Trophoblast cell (in vitro differentiated cells and primary cell): ENCODE measurements at regions not wholly inside any gene's neighbourhood (a gene's known extent, or its start where the extent isn't known, plus 50 kb on each side); places are given as distances from the start of the nearest gene placed in this dataset.

Source experiments
- DNase-seq, 2 donors: peaks; one replicate each; pipeline ENCODE4 v3.0.0-alpha.2; 2016
- H2AFZ ChIP-seq: 2 replicates; pipeline ENCODE4 v1.6.1; 2013; ENCODE audit warnings: low read length, moderate library complexity, mild to moderate bottlenecking; ENCODE audit not compliant: insufficient read depth, poor library complexity
- H2AK5ac ChIP-seq: 2 replicates; pipeline ENCODE4 v1.6.1; 2013; ENCODE audit warnings: mild to moderate bottlenecking, low read length
- H2BK120ac ChIP-seq: 2 replicates; pipeline ENCODE4 v1.6.1; 2013; ENCODE audit warnings: low read length, mild to moderate bottlenecking, moderate library complexity; ENCODE audit not compliant: insufficient read depth, poor library complexity
- H2BK12ac ChIP-seq: 2 replicates; pipeline ENCODE4 v1.6.1; 2013; ENCODE audit warnings: mild to moderate bottlenecking, low read length, moderate library complexity
- H2BK5ac ChIP-seq: 2 replicates; pipeline ENCODE4 v1.6.1; 2013; ENCODE audit warnings: low read length, low read depth, moderate library complexity, mild to moderate bottlenecking; ENCODE audit not compliant: poor library complexity
- H3K14ac ChIP-seq: 2 replicates; pipeline ENCODE4 v1.6.1; 2013; ENCODE audit warnings: mild to moderate bottlenecking, low read length
- H3K18ac ChIP-seq: 2 replicates; pipeline ENCODE4 v1.6.1; 2013; ENCODE audit warnings: mild to moderate bottlenecking, low read length
- H3K23ac ChIP-seq: 2 replicates; pipeline ENCODE4 v1.6.1; 2013; ENCODE audit warnings: low read length
- H3K27ac ChIP-seq: 2 replicates; pipeline ENCODE4 v1.5.1; 2013; ENCODE audit warnings: low read depth, mild to moderate bottlenecking, inconsistent platforms, low read length, moderate library complexity
- H3K27me3 ChIP-seq: 2 replicates; pipeline ENCODE4 v1.6.1; 2013; ENCODE audit warnings: inconsistent platforms, mild to moderate bottlenecking, low read length, moderate library complexity; ENCODE audit not compliant: insufficient read depth
- H3K36me3 ChIP-seq, 2 experiments: 1 replicate in 1 of 2; 2 replicates in 1 of 2; pipeline ENCODE4 v1.6.1; 2013; ENCODE audit warnings: low read length in 2 of 2, mild to moderate bottlenecking in 2 of 2, moderate library complexity in 1 of 2; ENCODE audit not compliant: insufficient read depth in 2 of 2, control insufficient read depth in 1 of 2
- H3K4ac ChIP-seq: 2 replicates; pipeline ENCODE4 v1.6.1; 2013; ENCODE audit warnings: low read depth, mild to moderate bottlenecking, low read length, moderate library complexity
- H3K4me1 ChIP-seq, 2 experiments: 1 replicate in 1 of 2; 2 replicates in 1 of 2; pipeline ENCODE4 v1.6.1; 2013; ENCODE audit warnings: low read length in 2 of 2, mild to moderate bottlenecking in 2 of 2, moderate library complexity in 1 of 2; ENCODE audit not compliant: insufficient read depth in 2 of 2, control insufficient read depth in 1 of 2
- H3K4me2 ChIP-seq: 2 replicates; pipeline ENCODE4 v1.6.1; 2013; ENCODE audit warnings: inconsistent platforms, mild to moderate bottlenecking, low read length, moderate library complexity
- H3K4me3 ChIP-seq: 2 replicates; pipeline ENCODE4 v1.5.1; 2013; ENCODE audit warnings: mild to moderate bottlenecking, low read depth, low read length, inconsistent platforms
- H3K79me1 ChIP-seq: one replicate; pipeline ENCODE4 v1.6.1; 2013; ENCODE audit warnings: low read length
- H3K79me2 ChIP-seq: 2 replicates; pipeline ENCODE4 v1.6.1; 2013; ENCODE audit warnings: low read length, mild to moderate bottlenecking; ENCODE audit not compliant: control insufficient read depth, insufficient read depth, poor library complexity
- H3K9ac ChIP-seq: 2 replicates; pipeline ENCODE4 v1.6.1; 2013; ENCODE audit warnings: mild to moderate bottlenecking, low read length
- H3K9me3 ChIP-seq: 2 replicates; pipeline ENCODE4 v1.6.1; 2013; ENCODE audit warnings: low read depth, mild to moderate bottlenecking, control low read depth, inconsistent platforms, low read length; ENCODE audit not compliant: insufficient read depth
- H4K12ac ChIP-seq: 2 replicates; pipeline ENCODE4 v1.6.1; 2013; ENCODE audit warnings: low read depth, mild to moderate bottlenecking, low read length, moderate library complexity
- H4K8ac ChIP-seq: 2 replicates; pipeline ENCODE4 v1.6.1; 2013; ENCODE audit warnings: low read depth, mild to moderate bottlenecking, low read length, moderate library complexity
- H4K91ac ChIP-seq: one replicate; pipeline ENCODE4 v1.6.1; 2013; ENCODE audit warnings: low read depth, mild to moderate bottlenecking, low read length, moderate library complexity
- WGBS: extraction: QIAGEN DNeasy Blood & Tissue Kit; methylation state at CpG from one replicate; pipeline ENCODE4 v1.1.7; 2013; ENCODE audit warnings: missing lambda C conversion rate; ENCODE audit not compliant: insufficient read length, insufficient coverage; ENCODE audit errors: extremely low coverage; 5-methylcytosine and 5-hydroxymethylcytosine counted together

- no peak overlapping the region for H2BK120ac ChIP-seq
- no peak overlapping the region for H4K12ac ChIP-seq
- no peak overlapping the region for H3K14ac ChIP-seq
- no peak overlapping the region for H3K4ac ChIP-seq
- no peak overlapping the region for H3K27ac ChIP-seq
- H3K4me1 ChIP-seq: peaks cover 7 to 9% of the 10 kb centered on the region in 2 experiments
- H3K4me3 ChIP-seq: no peak overlapping the region
- no peak overlapping the region for H2AFZ ChIP-seq
- no peak overlapping the region for H4K91ac ChIP-seq
- peaks cover 2% of the 10 kb centered on the region for H3K79me1 ChIP-seq
- no peak overlapping the region for H3K4me2 ChIP-seq
- no CpG with 5 or more reads among the region's 14 CpGs for WGBS
- no peaks in the 10 kb centered on the region for H3K79me2 ChIP-seq
- H3K27me3 ChIP-seq: no peaks in the 10 kb centered on the region
- peak in 1 of 2 donors; percentile 43 for DNase-seq
- no peak overlapping the region for H2BK12ac ChIP-seq
- peaks cover 1% of the 10 kb centered on the region for H3K9me3 ChIP-seq
- H3K9ac ChIP-seq: no peak overlapping the region
- no peaks in the 10 kb centered on the region for H3K36me3 ChIP-seq
- no peak overlapping the region for H2BK5ac ChIP-seq
- no peak overlapping the region for H4K8ac ChIP-seq
- H3K23ac ChIP-seq: no peak overlapping the region
- no peak overlapping the region for H2AK5ac ChIP-seq
- H3K18ac ChIP-seq: no peak overlapping the region
Measured at GRCh38 chr9:126128494-126129142, 198.0 kb upstream of the MVB12B start.

- H2AK5ac ChIP-seq: no peak overlapping the region
- no peak overlapping the region for H4K12ac ChIP-seq
- H2AFZ ChIP-seq: no peak overlapping the region
- no peaks in the 10 kb centered on the region for H3K36me3 ChIP-seq
- no peak overlapping the region for H2BK5ac ChIP-seq
- no peak overlapping the region for H3K18ac ChIP-seq
- DNase-seq: no peak
- no peak overlapping the region for H4K8ac ChIP-seq
- H3K9ac ChIP-seq: no peak overlapping the region
- no peak overlapping the region for H3K23ac ChIP-seq
- no peaks in the 10 kb centered on the region for H3K79me2 ChIP-seq
- no peaks in the 10 kb centered on the region for H3K79me1 ChIP-seq
- no peaks in the 10 kb centered on the region for H3K9me3 ChIP-seq
- no CpG with 5 or more reads among the region's 16 CpGs for WGBS
- no peak overlapping the region for H4K91ac ChIP-seq
- H2BK12ac ChIP-seq: no peak overlapping the region
- H3K14ac ChIP-seq: no peak overlapping the region
- H2BK120ac ChIP-seq: no peak overlapping the region
- H3K4me1 ChIP-seq: peaks cover 0 to under 1% of the 10 kb centered on the region in 2 experiments
- peak overlapping the region; percentile 10 for H3K4me3 ChIP-seq
- H3K27me3 ChIP-seq: no peaks in the 10 kb centered on the region
- H3K27ac ChIP-seq: no peak overlapping the region
- H3K4me2 ChIP-seq: no peak overlapping the region
- H3K4ac ChIP-seq: no peak overlapping the region
Measured at GRCh38 chr9:126131066-126132010, 195.3 kb upstream of the MVB12B start.

DNA sequence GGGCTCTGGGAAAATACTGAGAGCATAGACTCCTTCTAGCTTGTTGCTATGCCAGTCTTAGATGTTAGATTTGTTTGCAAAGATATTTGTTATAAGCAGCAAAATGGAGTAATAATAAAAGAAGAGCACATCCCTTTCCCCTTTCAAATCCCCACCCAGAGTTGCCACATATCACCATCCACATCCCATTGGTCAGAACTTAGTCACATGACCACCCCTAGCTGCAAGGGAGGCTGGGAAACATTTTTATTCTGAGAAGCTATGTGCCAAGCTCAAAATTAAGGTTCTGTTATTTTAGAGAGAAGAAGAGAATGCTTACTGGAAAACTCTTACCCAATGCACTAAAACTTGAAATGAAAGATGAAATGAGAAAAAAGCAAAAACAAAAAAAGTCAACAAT, 193.9 kb upstream of the MVB12B start:
- no peak overlapping the region for H3K14ac ChIP-seq
- H4K8ac ChIP-seq: no peak overlapping the region
- H3K27me3 ChIP-seq: no peaks in the 10 kb centered on the region
- no peak for DNase-seq
- H3K27ac ChIP-seq: no peak overlapping the region
- no peak overlapping the region for H2BK5ac ChIP-seq
- H3K18ac ChIP-seq: no peak overlapping the region
- H4K91ac ChIP-seq: no peak overlapping the region
- H2BK120ac ChIP-seq: no peak overlapping the region
- no peak overlapping the region for H3K23ac ChIP-seq
- H3K4me1 ChIP-seq: no peaks in the 10 kb centered on the region
- H3K9me3 ChIP-seq: no peaks in the 10 kb centered on the region
- H3K4ac ChIP-seq: no peak overlapping the region
- no peak overlapping the region for H3K4me2 ChIP-seq
- no peak overlapping the region for H3K4me3 ChIP-seq
- H2AK5ac ChIP-seq: no peak overlapping the region
- H3K79me2 ChIP-seq: no peaks in the 10 kb centered on the region
- H3K9ac ChIP-seq: no peak overlapping the region
- H2AFZ ChIP-seq: no peak overlapping the region
- no peaks in the 10 kb centered on the region for H3K36me3 ChIP-seq
- no peaks in the 10 kb centered on the region for H3K79me1 ChIP-seq
- no peak overlapping the region for H2BK12ac ChIP-seq
- H4K12ac ChIP-seq: no peak overlapping the region

- no peak overlapping the region for H3K27ac ChIP-seq
- H4K91ac ChIP-seq: no peak overlapping the region
- H3K4ac ChIP-seq: no peak overlapping the region
- no peak overlapping the region for H2BK5ac ChIP-seq
- H3K27me3 ChIP-seq: no peaks in the 10 kb centered on the region
- DNase-seq: no peak
- H3K4me3 ChIP-seq: no peak overlapping the region
- no peaks in the 10 kb centered on the region for H3K4me1 ChIP-seq
- H2BK12ac ChIP-seq: no peak overlapping the region
- WGBS: no CpG with 5 or more reads among the region's 1 CpG
- no peak overlapping the region for H3K4me2 ChIP-seq
- H2AK5ac ChIP-seq: no peak overlapping the region
- no peak overlapping the region for H4K8ac ChIP-seq
- H3K9me3 ChIP-seq: no peaks in the 10 kb centered on the region
- H3K79me1 ChIP-seq: no peaks in the 10 kb centered on the region
- H4K12ac ChIP-seq: no peak overlapping the region
- no peak overlapping the region for H3K23ac ChIP-seq
- no peaks in the 10 kb centered on the region for H3K79me2 ChIP-seq
- no peak overlapping the region for H3K14ac ChIP-seq
- H3K9ac ChIP-seq: no peak overlapping the region
- H3K18ac ChIP-seq: no peak overlapping the region
- no peak overlapping the region for H2AFZ ChIP-seq
- no peak overlapping the region for H2BK120ac ChIP-seq
- no peaks in the 10 kb centered on the region for H3K36me3 ChIP-seq
Measured at GRCh38 chr9:126144196-126144595, 182.4 kb upstream of the MVB12B start.
